Fibroblast of lung (primary cell): ENCODE measurements at regions not wholly inside any gene's neighbourhood (a gene's known extent, or its start where the extent isn't known, plus 50 kb on each side); places are given as distances from the start of the nearest gene placed in this dataset.

Experiments used
- DNase-seq, 2 donors: peaks; one replicate each; pipeline versions ENCODE4 v3.0.0 to v3.0.0-alpha.2; 2010; ENCODE audit warnings: low read depth in 2 of 2
- H2AFZ ChIP-seq: 2 replicates; pipeline ENCODE4 v1.5.1; 2012; ENCODE audit warnings: low read length, control low read depth, inconsistent platforms
- H3K27ac ChIP-seq: 2 replicates; pipeline ENCODE4 v1.5.1; 2011; ENCODE audit warnings: low read length, control low read depth; ENCODE audit not compliant: insufficient read depth
- H3K27me3 ChIP-seq: 2 replicates; pipeline ENCODE4 v1.5.1; 2011; ENCODE audit warnings: mild to moderate bottlenecking, low read length; ENCODE audit not compliant: control insufficient read depth, insufficient read depth
- H3K36me3 ChIP-seq: 2 replicates; pipeline ENCODE4 v1.5.1; 2011; ENCODE audit warnings: low read length; ENCODE audit not compliant: control insufficient read depth, insufficient read depth
- H3K4me1 ChIP-seq: 2 replicates; pipeline ENCODE4 v1.5.1; 2011; ENCODE audit warnings: low read length; ENCODE audit not compliant: control insufficient read depth, insufficient read depth; ENCODE audit errors: extremely low read depth
- H3K4me2 ChIP-seq: 2 replicates; pipeline ENCODE4 v1.5.1; 2011; ENCODE audit warnings: low read length, control low read depth; ENCODE audit not compliant: insufficient read depth; ENCODE audit errors: extremely low read depth
- H3K4me3 ChIP-seq, 4 experiments: fragments of 200-600 bp in 1 of 4; sonication (generic) in 1 of 4; replicated peaks in 1 of 4; 2 replicates each; pipeline ENCODE4 v1.5.1; 2011 to 2016; ENCODE audit warnings: low read length in 4 of 4, low read depth in 3 of 4, mild to moderate bottlenecking in 3 of 4, control low read depth in 2 of 4, inconsistent platforms in 1 of 4, mixed read lengths in 1 of 4; ENCODE audit not compliant: insufficient read depth in 1 of 4; ENCODE audit errors: control extremely low read depth in 1 of 4
- H3K79me2 ChIP-seq: 2 replicates; pipeline ENCODE4 v1.5.1; 2012; ENCODE audit warnings: mild to moderate bottlenecking, low read length, inconsistent platforms; ENCODE audit not compliant: control insufficient read depth, insufficient read depth
- H3K9ac ChIP-seq: 2 replicates; pipeline ENCODE4 v1.5.1; 2011; ENCODE audit warnings: mild to moderate bottlenecking, low read length, control low read depth; ENCODE audit not compliant: insufficient read depth
- H3K9me3 ChIP-seq: 2 replicates; pipeline ENCODE4 v1.5.1; 2012; ENCODE audit warnings: low read depth, low read length; ENCODE audit not compliant: control insufficient read depth, insufficient read depth
- H4K20me1 ChIP-seq: 2 replicates; pipeline ENCODE4 v1.5.1; 2011; ENCODE audit warnings: low read length; ENCODE audit not compliant: control insufficient read depth, insufficient read depth; ENCODE audit errors: extremely low read depth
- CTCF ChIP-seq, 2 donors: IDR thresholded peaks in 1 of 2; conservative IDR thresholded peaks in 1 of 2; 1 replicate in 1 of 2; 2 replicates in 1 of 2; pipeline ENCODE4 v1.5.1; 2011 to 2012; ENCODE audit warnings: low read length in 2 of 2, control low read depth in 1 of 2, inconsistent platforms in 1 of 2, low read depth in 1 of 2, mild to moderate bottlenecking in 1 of 2
- EZH2 ChIP-seq: IDR thresholded peaks from 2 replicates; pipeline ENCODE4 v1.5.1; 2012; ENCODE audit warnings: low read length, control low read depth, mild to moderate bottlenecking; ENCODE audit errors: missing control alignments

- Histone ChIP-seq H2AFZ (no peak overlapping the region), H3K9ac (no peak overlapping the region), H3K27me3 (no peaks in the 10 kb centered on the region), H3K79me2 (no peaks in the 10 kb centered on the region), H3K4me2 (no peak overlapping the region), H4K20me1 (no peaks in the 10 kb centered on the region), H3K36me3 (no peaks in the 10 kb centered on the region), H3K27ac (no peak overlapping the region), H3K4me3 (no peak overlapping the region), H3K9me3 (no peaks in the 10 kb centered on the region), H3K4me1 (no peaks in the 10 kb centered on the region)
- TF ChIP-seq EZH2 (no peak), CTCF (conservative IDR thresholded peaks at IDR 0.05 in 1 of 2, IDR thresholded peaks at IDR 0.05 in 1 of 2; ENCODE audit: low read depth in 1 of 2, low read length in 2 of 2) (no peak)
- DNase-seq: no peak
These were observed 321.5 kb upstream of the FAM78B start for GRCh38 chr1:166488327-166488726.

GRCh38 chr1:166489356-166489669 is 322.5 kb upstream of the FAM78B start:
- no peaks in the 10 kb centered on the region for H4K20me1 ChIP-seq
- no peak for TF ChIP-seq CTCF (conservative IDR thresholded peaks at IDR 0.05 in 1 of 2, IDR thresholded peaks at IDR 0.05 in 1 of 2; ENCODE audit: low read depth in 1 of 2, low read length in 2 of 2)
- TF ChIP-seq EZH2: no peak
- no peak overlapping the region for H2AFZ ChIP-seq
- H3K27ac ChIP-seq: no peak overlapping the region
- H3K4me1 ChIP-seq: no peaks in the 10 kb centered on the region
- H3K27me3 ChIP-seq: no peaks in the 10 kb centered on the region
- H3K36me3 ChIP-seq: no peaks in the 10 kb centered on the region
- no peak for DNase-seq
- H3K9ac ChIP-seq: no peak overlapping the region
- no peaks in the 10 kb centered on the region for H3K79me2 ChIP-seq
- H3K4me3 ChIP-seq: no peak overlapping the region
- H3K9me3 ChIP-seq: no peaks in the 10 kb centered on the region
- H3K4me2 ChIP-seq: no peak overlapping the region

- H3K27me3 ChIP-seq: no peaks in the 10 kb centered on the region
- TF ChIP-seq EZH2: no peak
- TF ChIP-seq CTCF (conservative IDR thresholded peaks at IDR 0.05 in 1 of 2, IDR thresholded peaks at IDR 0.05 in 1 of 2; ENCODE audit: low read depth in 1 of 2, low read length in 2 of 2): no peak
- H3K9ac ChIP-seq: no peak overlapping the region
- H4K20me1 ChIP-seq: no peaks in the 10 kb centered on the region
- no peak overlapping the region for H3K4me3 ChIP-seq
- H3K4me2 ChIP-seq: no peak overlapping the region
- no peak overlapping the region for H2AFZ ChIP-seq
- H3K4me1 ChIP-seq: no peaks in the 10 kb centered on the region
- no peaks in the 10 kb centered on the region for H3K9me3 ChIP-seq
- no peak for DNase-seq
- H3K27ac ChIP-seq: no peak overlapping the region
- H3K79me2 ChIP-seq: no peaks in the 10 kb centered on the region
- H3K36me3 ChIP-seq: no peaks in the 10 kb centered on the region
These were observed 323.1 kb upstream of the FAM78B start for GRCh38 chr1:166489670-166490436.
